HG02870 (cell line): ENCODE measurements at regions not wholly inside any gene's neighbourhood (a gene's known extent, or its start where the extent isn't known, plus 50 kb on each side); places are given as distances from the start of the nearest gene placed in this dataset.
"Not testable (repeated sequence)": the region's sequence is repeated elsewhere in the genome, so short reads cannot be mapped to it uniquely, and the experiment has no call there.

Experiments
- ATAC-seq: cut with Tn5 transposase; IDR thresholded peaks from one replicate; pipeline ENCODE4 v1.9.1; 2021; ENCODE audit warnings: mild to moderate bottlenecking, moderate library complexity; ENCODE audit not compliant: unreplicated experiment

- peak; percentile 55 for ATAC-seq
These were observed 410.2 kb downstream of the PSAT1 start for GRCh38 chr9:78707080-78707479.

- peak; percentile 93 for ATAC-seq
These were observed 410.6 kb downstream of the PSAT1 start for GRCh38 chr9:78707481-78707991.

- ATAC-seq, result no peak
These were observed 416.1 kb downstream of the PSAT1 start for GRCh38 chr9:78712903-78713613.

GRCh38 chr9:78713614-78714405, 416.9 kb downstream of the PSAT1 start:
- no peak for ATAC-seq

GRCh38 chr9:78714576-78714975, 417.7 kb downstream of the PSAT1 start:
- no peak for ATAC-seq

GRCh38 chr9:78719029-78719428, 422.1 kb downstream of the PSAT1 start:
- not testable (repeated sequence) for ATAC-seq

GRCh38 chr9:78724896-78725295, 428.0 kb downstream of the PSAT1 start:
- ATAC-seq, result no peak

- no peak for ATAC-seq
These were observed 428.6 kb downstream of the PSAT1 start for GRCh38 chr9:78725503-78725902.

GRCh38 chr9:78745331-78745730, 448.4 kb downstream of the PSAT1 start:
- no peak for ATAC-seq

GRCh38 chr9:78746010-78746409, 449.1 kb downstream of the PSAT1 start:
- no peak for ATAC-seq

- ATAC-seq, result no peak
These were observed 456.1 kb downstream of the PSAT1 start for GRCh38 chr9:78753039-78753438.

- peak; percentile 82 for ATAC-seq
These were observed 460.0 kb downstream of the PSAT1 start for GRCh38 chr9:78756813-78757510.

- no peak for ATAC-seq
These were observed 466.5 kb downstream of the PSAT1 start for GRCh38 chr9:78763424-78763823.

- ATAC-seq, result no peak
These were observed 468.9 kb downstream of the PSAT1 start for GRCh38 chr9:78765861-78766260.

- ATAC-seq, result no peak
These were observed 470.6 kb downstream of the PSAT1 start for GRCh38 chr9:78767490-78767889.

- ATAC-seq, result no peak
These were observed 472.8 kb downstream of the PSAT1 start for GRCh38 chr9:78769690-78770089.

- no peak for ATAC-seq
These were observed 478.3 kb downstream of the PSAT1 start for GRCh38 chr9:78775211-78775610.

GRCh38 chr9:78775696-78776295, 478.9 kb downstream of the PSAT1 start:
- no peak for ATAC-seq

- ATAC-seq, result no peak
These were observed 480.8 kb downstream of the PSAT1 start for GRCh38 chr9:78777747-78778146.

GRCh38 chr9:78778318-78778717, 481.4 kb downstream of the PSAT1 start:
- ATAC-seq, result no peak

- ATAC-seq, result no peak
These were observed 482.0 kb downstream of the PSAT1 start for GRCh38 chr9:78778861-78779374.
